WTC11 (cell line): ENCODE measurements at regions not wholly inside any gene's neighbourhood (a gene's known extent, or its start where the extent isn't known, plus 50 kb on each side); places are given as distances from the start of the nearest gene placed in this dataset.

Experiments
- ATAC-seq: fragments of 200-7000 bp; cut with Tn5 transposase; 2 replicates; pipeline ENCODE4 v1.10.0; 2021; ENCODE audit warnings: mild to moderate bottlenecking, moderate library complexity
- CTCF ChIA-PET: fragments of 300-600 bp; sonication (Branson Sonifier 250); formaldehyde crosslinking; loops from one replicate; lab custom pipeline; 2021; ENCODE audit warnings: antibody characterized with exemption; lab: Charles Lee
- POLR2A ChIA-PET: fragments of 350-600 bp; sonication (Branson Sonifier 250); formaldehyde crosslinking; loops from one replicate; lab custom pipeline; 2021; ENCODE audit warnings: antibody characterized with exemption; lab: Charles Lee
- DNase-seq: peaks from one replicate; pipeline ENCODE4 v3.0.0; 2021; ENCODE audit warnings: low spot score
- H3K27ac Mint-ChIP-seq: 2 replicates; pipeline ENCODE4 v1.8.0; 2021; ENCODE audit warnings: mixed read lengths
- H3K27me3 Mint-ChIP-seq: 2 replicates; pipeline ENCODE4 v1.8.0; 2021; ENCODE audit warnings: low read depth, mild to moderate bottlenecking, moderate library complexity, mixed read lengths
- H3K36me3 Mint-ChIP-seq: 2 replicates; pipeline ENCODE4 v1.8.0; 2021; ENCODE audit warnings: mixed read lengths
- H3K4me1 Mint-ChIP-seq: 2 replicates; pipeline ENCODE4 v1.8.0; 2022; ENCODE audit warnings: mixed read lengths
- H3K4me3 Mint-ChIP-seq: 2 replicates; pipeline ENCODE4 v1.8.0; 2021; ENCODE audit warnings: mild to moderate bottlenecking, moderate library complexity, mixed read lengths
- H3K9me3 Mint-ChIP-seq: 2 replicates; pipeline ENCODE4 v1.8.0; 2021; ENCODE audit warnings: mixed read lengths
- ATF1 ChIP-seq: sonication (generic); formaldehyde crosslinking; IDR thresholded peaks from 2 replicates; pipeline ENCODE4 v1.8.1; 2023; ENCODE audit warnings: mild to moderate bottlenecking, moderate library complexity, missing genetic modification reagents
- E2F4 ChIP-seq: sonication (generic); formaldehyde crosslinking; IDR thresholded peaks from 2 replicates; pipeline ENCODE4 v1.8.1; 2022; ENCODE audit warnings: low read depth, mild to moderate bottlenecking, moderate library complexity, missing genetic modification reagents, borderline replicate concordance
- EMX1 ChIP-seq: fragments of 250-450 bp; sonication (Bioruptor Pico); IDR thresholded peaks from 2 replicates; pipeline ENCODE4 v1.8.0; 2021; ENCODE audit warnings: mild to moderate bottlenecking
- FOXK1 ChIP-seq: sonication (generic); formaldehyde crosslinking; IDR thresholded peaks from 2 replicates; pipeline ENCODE4 v1.8.0; 2022; ENCODE audit warnings: mild to moderate bottlenecking, moderate library complexity, missing genetic modification reagents
- GTF2I ChIP-seq: fragments of 250-450 bp; sonication (Bioruptor Pico); conservative IDR thresholded peaks from 2 replicates; pipeline ENCODE4 v1.4.0; 2021; ENCODE audit warnings: mild to moderate bottlenecking
- JAZF1 ChIP-seq: fragments of 250-450 bp; sonication (Bioruptor Pico); IDR thresholded peaks from 2 replicates; pipeline ENCODE4 v1.9.0; 2021; ENCODE audit warnings: moderate library complexity, mild to moderate bottlenecking, inconsistent platforms
- MXD4 ChIP-seq: fragments of 250-450 bp; sonication (Bioruptor Pico); IDR thresholded peaks from 2 replicates; pipeline ENCODE4 v1.8.0; 2021; ENCODE audit warnings: mild to moderate bottlenecking, moderate library complexity, borderline replicate concordance
- MYBL2 ChIP-seq: sonication (generic); formaldehyde crosslinking; IDR thresholded peaks from 2 replicates; pipeline ENCODE4 v1.8.1; 2023; ENCODE audit warnings: mild to moderate bottlenecking, moderate library complexity, missing genetic modification reagents
- NR1H2 ChIP-seq: sonication (generic); formaldehyde crosslinking; IDR thresholded peaks from 2 replicates; pipeline ENCODE4 v1.9.0; 2021; ENCODE audit warnings: mild to moderate bottlenecking, moderate library complexity, missing genetic modification reagents
- RELA ChIP-seq: sonication (generic); formaldehyde crosslinking; IDR thresholded peaks from 2 replicates; pipeline ENCODE4 v1.8.1; 2022; ENCODE audit warnings: missing genetic modification reagents, mild to moderate bottlenecking, borderline replicate concordance
- SMAD4 ChIP-seq: sonication (generic); formaldehyde crosslinking; IDR thresholded peaks from 2 replicates; pipeline ENCODE4 v1.8.0; 2022; ENCODE audit warnings: mild to moderate bottlenecking, missing genetic modification reagents
- ZBTB43 ChIP-seq: sonication (generic); formaldehyde crosslinking; IDR thresholded peaks from 2 replicates; pipeline ENCODE4 v1.8.1; 2023; ENCODE audit warnings: mild to moderate bottlenecking, missing genetic modification reagents
- ZNF121 ChIP-seq: sonication (generic); formaldehyde crosslinking; IDR thresholded peaks from 2 replicates; pipeline ENCODE4 v1.8.0; 2023; ENCODE audit warnings: missing genetic modification reagents
- ZNF232 ChIP-seq: sonication (generic); formaldehyde crosslinking; IDR thresholded peaks from 2 replicates; pipeline ENCODE4 v1.8.0; 2022; ENCODE audit warnings: mild to moderate bottlenecking, missing genetic modification reagents
- ZNF281 ChIP-seq: sonication (generic); formaldehyde crosslinking; IDR thresholded peaks from 2 replicates; pipeline ENCODE4 v1.8.0; 2023; ENCODE audit warnings: mild to moderate bottlenecking, missing genetic modification reagents
- ZNF396 ChIP-seq: fragments of 250-450 bp; sonication (Bioruptor Pico); IDR thresholded peaks from 2 replicates; pipeline ENCODE4 v1.8.0; 2021; ENCODE audit warnings: mild to moderate bottlenecking, moderate library complexity, borderline replicate concordance
- TF ChIP-seq, protein P1 (sequence below): fragments of 250-450 bp; sonication (Bioruptor Pico); IDR thresholded peaks from 2 replicates; pipeline ENCODE4 v1.9.0; 2021; ENCODE audit warnings: mild to moderate bottlenecking
- TF ChIP-seq, protein P2 (sequence below): sonication (generic); formaldehyde crosslinking; IDR thresholded peaks from 2 replicates; pipeline ENCODE4 v1.8.0; 2023; ENCODE audit warnings: missing genetic modification reagents, mild to moderate bottlenecking, borderline replicate concordance
- TF ChIP-seq, protein P3 (sequence below): sonication (generic); formaldehyde crosslinking; IDR thresholded peaks from 2 replicates; pipeline ENCODE4 v1.8.0; 2022; ENCODE audit warnings: mild to moderate bottlenecking, missing genetic modification reagents

DNA sequence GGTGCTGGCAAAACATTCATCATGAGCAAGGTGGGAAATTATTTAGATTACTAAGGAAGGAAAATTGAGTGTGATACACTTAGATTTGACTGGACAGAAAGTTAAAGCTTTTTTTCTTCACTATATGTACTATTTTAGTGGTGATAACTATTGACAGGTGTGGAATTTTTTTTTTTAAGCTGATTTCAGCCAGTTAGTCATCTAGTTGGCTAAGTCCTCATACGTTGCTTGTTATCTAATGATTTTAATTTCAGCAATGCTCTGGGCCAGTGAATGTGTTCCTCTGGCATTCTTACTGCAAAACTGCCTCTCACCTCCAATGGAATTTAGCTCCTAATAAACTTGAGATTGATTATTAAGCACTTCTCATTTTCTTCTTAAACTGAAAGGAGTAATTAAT is 1223.2 kb upstream of the ACVR2A start:
- Mint-ChIP-seq H3K27me3 (no peaks in the 10 kb centered on the region), H3K36me3 (peaks cover 28% of the 10 kb centered on the region), H3K9me3 (peaks cover 29% of the 10 kb centered on the region), H3K4me1 (no peaks in the 10 kb centered on the region), H3K27ac (no peak overlapping the region), H3K4me3 (no peak overlapping the region)
- CTCF ChIA-PET, result no interaction called here
- no peak for TF ChIP-seq E2F4
- TF ChIP-seq JAZF1 (CRISPR knock-in tag), result no peak
- no peak for TF ChIP-seq EMX1 (CRISPR knock-in tag)
- TF ChIP-seq ZNF121 (CRISPR knock-in tag), result no peak
- TF ChIP-seq, protein P1, sequence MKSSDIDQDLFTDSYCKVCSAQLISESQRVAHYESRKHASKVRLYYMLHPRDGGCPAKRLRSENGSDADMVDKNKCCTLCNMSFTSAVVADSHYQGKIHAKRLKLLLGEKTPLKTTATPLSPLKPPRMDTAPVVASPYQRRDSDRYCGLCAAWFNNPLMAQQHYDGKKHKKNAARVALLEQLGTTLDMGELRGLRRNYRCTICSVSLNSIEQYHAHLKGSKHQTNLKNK, result no peak
- TF ChIP-seq ZNF232 (CRISPR knock-in tag), result no peak
- TF ChIP-seq, protein P2, sequence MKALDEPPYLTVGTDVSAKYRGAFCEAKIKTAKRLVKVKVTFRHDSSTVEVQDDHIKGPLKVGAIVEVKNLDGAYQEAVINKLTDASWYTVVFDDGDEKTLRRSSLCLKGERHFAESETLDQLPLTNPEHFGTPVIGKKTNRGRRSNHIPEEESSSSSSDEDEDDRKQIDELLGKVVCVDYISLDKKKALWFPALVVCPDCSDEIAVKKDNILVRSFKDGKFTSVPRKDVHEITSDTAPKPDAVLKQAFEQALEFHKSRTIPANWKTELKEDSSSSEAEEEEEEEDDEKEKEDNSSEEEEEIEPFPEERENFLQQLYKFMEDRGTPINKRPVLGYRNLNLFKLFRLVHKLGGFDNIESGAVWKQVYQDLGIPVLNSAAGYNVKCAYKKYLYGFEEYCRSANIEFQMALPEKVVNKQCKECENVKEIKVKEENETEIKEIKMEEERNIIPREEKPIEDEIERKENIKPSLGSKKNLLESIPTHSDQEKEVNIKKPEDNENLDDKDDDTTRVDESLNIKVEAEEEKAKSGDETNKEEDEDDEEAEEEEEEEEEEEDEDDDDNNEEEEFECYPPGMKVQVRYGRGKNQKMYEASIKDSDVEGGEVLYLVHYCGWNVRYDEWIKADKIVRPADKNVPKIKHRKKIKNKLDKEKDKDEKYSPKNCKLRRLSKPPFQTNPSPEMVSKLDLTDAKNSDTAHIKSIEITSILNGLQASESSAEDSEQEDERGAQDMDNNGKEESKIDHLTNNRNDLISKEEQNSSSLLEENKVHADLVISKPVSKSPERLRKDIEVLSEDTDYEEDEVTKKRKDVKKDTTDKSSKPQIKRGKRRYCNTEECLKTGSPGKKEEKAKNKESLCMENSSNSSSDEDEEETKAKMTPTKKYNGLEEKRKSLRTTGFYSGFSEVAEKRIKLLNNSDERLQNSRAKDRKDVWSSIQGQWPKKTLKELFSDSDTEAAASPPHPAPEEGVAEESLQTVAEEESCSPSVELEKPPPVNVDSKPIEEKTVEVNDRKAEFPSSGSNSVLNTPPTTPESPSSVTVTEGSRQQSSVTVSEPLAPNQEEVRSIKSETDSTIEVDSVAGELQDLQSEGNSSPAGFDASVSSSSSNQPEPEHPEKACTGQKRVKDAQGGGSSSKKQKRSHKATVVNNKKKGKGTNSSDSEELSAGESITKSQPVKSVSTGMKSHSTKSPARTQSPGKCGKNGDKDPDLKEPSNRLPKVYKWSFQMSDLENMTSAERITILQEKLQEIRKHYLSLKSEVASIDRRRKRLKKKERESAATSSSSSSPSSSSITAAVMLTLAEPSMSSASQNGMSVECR (CRISPR knock-in tag), result no peak
- no peak for TF ChIP-seq NR1H2 (CRISPR knock-in tag)
- no peak for TF ChIP-seq ZBTB43
- no peak for TF ChIP-seq FOXK1 (CRISPR knock-in tag)
- no peak for TF ChIP-seq SMAD4 (CRISPR knock-in tag)
- TF ChIP-seq ZNF396 (CRISPR knock-in tag), result no peak
- no peak for TF ChIP-seq ZNF281
- no peak for TF ChIP-seq MXD4 (CRISPR knock-in tag)
- TF ChIP-seq, protein P3, sequence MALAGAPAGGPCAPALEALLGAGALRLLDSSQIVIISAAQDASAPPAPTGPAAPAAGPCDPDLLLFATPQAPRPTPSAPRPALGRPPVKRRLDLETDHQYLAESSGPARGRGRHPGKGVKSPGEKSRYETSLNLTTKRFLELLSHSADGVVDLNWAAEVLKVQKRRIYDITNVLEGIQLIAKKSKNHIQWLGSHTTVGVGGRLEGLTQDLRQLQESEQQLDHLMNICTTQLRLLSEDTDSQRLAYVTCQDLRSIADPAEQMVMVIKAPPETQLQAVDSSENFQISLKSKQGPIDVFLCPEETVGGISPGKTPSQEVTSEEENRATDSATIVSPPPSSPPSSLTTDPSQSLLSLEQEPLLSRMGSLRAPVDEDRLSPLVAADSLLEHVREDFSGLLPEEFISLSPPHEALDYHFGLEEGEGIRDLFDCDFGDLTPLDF (CRISPR knock-in tag), result no peak
- no peak for TF ChIP-seq MYBL2 (CRISPR knock-in tag)
- TF ChIP-seq RELA (CRISPR knock-in tag), result no peak
- TF ChIP-seq GTF2I (CRISPR knock-in tag), result no peak
- no peak for TF ChIP-seq ATF1 (CRISPR knock-in tag)
- DNase-seq (no peak), ATAC-seq (no peak)
- POLR2A ChIA-PET, result no interaction called here
